GM23248 (cell line): ENCODE measurements at regions not wholly inside any gene's neighbourhood (a gene's known extent, or its start where the extent isn't known, plus 50 kb on each side); places are given as distances from the start of the nearest gene placed in this dataset.

ENCODE experiments used
- EZH2 ChIP-seq: fragments of 200-600 bp; sonication (generic); IDR thresholded peaks from 2 replicates; pipeline ENCODE4 v1.6.1; 2018; ENCODE audit warnings: antibody characterized with exemption, mild to moderate bottlenecking; ENCODE audit not compliant: insufficient read depth, poor library complexity, severe bottlenecking
- EZH2phosphoT487 ChIP-seq: fragments of 200-600 bp; sonication (generic); IDR thresholded peaks from 2 replicates; pipeline ENCODE4 v1.6.1; 2018; ENCODE audit warnings: antibody characterized with exemption, moderate library complexity, mild to moderate bottlenecking, low read depth; ENCODE audit not compliant: insufficient read depth

GRCh38 chr6:113636357-113636824 is 220.8 kb upstream of the MARCKS start:
- no peak for TF ChIP-seq EZH2phosphoT487
- TF ChIP-seq EZH2: no peak
